Endodermal cell (in vitro differentiated cells): ENCODE measurements at regions not wholly inside any gene's neighbourhood (a gene's known extent, or its start where the extent isn't known, plus 50 kb on each side); places are given as distances from the start of the nearest gene placed in this dataset.

ENCODE experiments used
- DNase-seq: peaks from one replicate; pipeline ENCODE4 v3.0.0-alpha.2; 2017
- H3K27ac ChIP-seq: 2 replicates; pipeline ENCODE4 v1.5.1; 2013; ENCODE audit warnings: mild to moderate bottlenecking, low read depth, low read length, moderate library complexity
- H3K27me3 ChIP-seq: 2 replicates; pipeline ENCODE4 v1.6.1; 2013; ENCODE audit warnings: mild to moderate bottlenecking, low read length, moderate library complexity; ENCODE audit not compliant: insufficient read depth, control insufficient read depth, poor library complexity, severe bottlenecking
- H3K36me3 ChIP-seq: 2 replicates; pipeline ENCODE4 v1.7.0; 2013; ENCODE audit warnings: mild to moderate bottlenecking, low read length, moderate library complexity; ENCODE audit not compliant: control insufficient read depth, insufficient read depth
- H3K4me1 ChIP-seq: one replicate; pipeline ENCODE4 v1.7.0; 2013; ENCODE audit warnings: low read length; ENCODE audit not compliant: control insufficient read depth, insufficient read depth
- H3K4me3 ChIP-seq: 2 replicates; pipeline ENCODE4 v1.5.1; 2013; ENCODE audit warnings: mild to moderate bottlenecking, low read length, moderate library complexity
- H3K9ac ChIP-seq: 2 replicates; pipeline ENCODE4 v1.6.1; 2013; ENCODE audit warnings: mild to moderate bottlenecking, low read length, moderate library complexity; ENCODE audit not compliant: poor library complexity, severe bottlenecking; ENCODE audit errors: extremely low read depth
- H3K9me3 ChIP-seq: 2 replicates; pipeline ENCODE4 v1.6.1; 2013; ENCODE audit warnings: mild to moderate bottlenecking, low read length, moderate library complexity; ENCODE audit not compliant: control insufficient read depth
- H3K27ac Mint-ChIP-seq: 2 replicates; pipeline ENCODE4 v1.8.0; 2020; ENCODE audit warnings: mixed read lengths
- H3K27me3 Mint-ChIP-seq: 2 replicates; pipeline ENCODE4 v1.8.0; 2021; ENCODE audit warnings: mild to moderate bottlenecking, mixed read lengths; ENCODE audit not compliant: insufficient read depth
- H3K36me3 Mint-ChIP-seq: 2 replicates; pipeline ENCODE4 v1.8.0; 2020; ENCODE audit warnings: low read depth, mixed read lengths
- H3K4me1 Mint-ChIP-seq: 2 replicates; pipeline ENCODE4 v1.8.0; 2020; ENCODE audit warnings: mixed read lengths
- H3K4me3 Mint-ChIP-seq: 2 replicates; pipeline ENCODE4 v1.8.0; 2020; ENCODE audit warnings: mild to moderate bottlenecking, moderate library complexity, mixed read lengths
- H3K9me3 Mint-ChIP-seq: 2 replicates; pipeline ENCODE4 v1.8.0; 2020; ENCODE audit warnings: mild to moderate bottlenecking, mixed read lengths
- WGBS, 2 experiments: methylation state at CpG; one replicate each; pipeline versions ENCODE4 v1.1.5 to v1.1.7; 2013; ENCODE audit warnings: missing lambda C conversion rate in 2 of 2, mixed read lengths in 1 of 2; ENCODE audit not compliant: insufficient coverage in 1 of 2, insufficient read length in 1 of 2; 5-methylcytosine and 5-hydroxymethylcytosine counted together
- TF ChIP-seq, protein P1 (sequence below): fragments of 200-600 bp; sonication (generic); conservative IDR thresholded peaks from 2 replicates; pipeline ENCODE4 v1.5.0; 2021; ENCODE audit warnings: antibody characterized with exemption, mild to moderate bottlenecking

DNA sequence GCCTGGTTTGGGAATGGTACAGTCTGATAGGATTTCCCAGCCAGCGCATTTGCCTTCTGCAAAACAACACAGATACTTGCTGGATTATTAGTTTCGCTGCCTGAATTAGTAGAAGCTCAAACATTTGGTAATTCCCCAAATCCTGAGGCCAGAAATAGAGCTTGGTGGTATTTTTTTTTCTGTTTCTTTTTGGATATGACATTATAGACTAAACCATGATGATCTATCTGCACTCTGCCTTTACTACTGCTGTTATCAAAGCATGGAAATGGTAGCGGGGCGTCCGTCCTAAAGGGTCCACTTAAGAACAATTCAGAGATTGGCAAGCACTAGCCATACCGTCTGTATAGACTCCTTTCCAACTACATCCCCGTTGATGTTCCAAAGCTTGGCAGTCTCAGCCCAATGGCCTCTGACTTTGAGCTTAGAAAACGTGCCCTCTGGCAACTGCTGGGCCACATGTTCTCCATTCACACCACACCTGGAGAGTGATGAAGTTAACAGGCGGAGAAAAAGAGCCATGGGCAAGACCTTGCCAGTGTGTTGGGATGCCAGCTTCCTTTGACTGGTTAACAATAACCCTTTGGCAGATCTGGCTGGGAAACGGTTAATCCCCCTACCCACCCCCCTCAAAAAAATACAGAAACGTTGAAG, 241.0 kb upstream of the NR2F2 start:
- no peaks in the 10 kb centered on the region for H3K9me3 Mint-ChIP-seq
- H3K4me3 Mint-ChIP-seq, result no peak overlapping the region
- Histone ChIP-seq H3K27me3 (peaks cover 43% of the 10 kb centered on the region), H3K9ac (no peak overlapping the region), H3K27ac (no peak overlapping the region), H3K9me3 (no peaks in the 10 kb centered on the region), H3K4me1 (peaks cover 22% of the 10 kb centered on the region), H3K36me3 (no peaks in the 10 kb centered on the region), H3K4me3 (no peak overlapping the region)
- WGBS, 2 experiments, result 81 to 86% methylated on average over 5 to 10 of the region's 11 CpGs
- DNase-seq, result no peak
- peaks cover 86% of the 10 kb centered on the region for H3K27me3 Mint-ChIP-seq
- no peak overlapping the region for H3K27ac Mint-ChIP-seq
- TF ChIP-seq, protein P1, sequence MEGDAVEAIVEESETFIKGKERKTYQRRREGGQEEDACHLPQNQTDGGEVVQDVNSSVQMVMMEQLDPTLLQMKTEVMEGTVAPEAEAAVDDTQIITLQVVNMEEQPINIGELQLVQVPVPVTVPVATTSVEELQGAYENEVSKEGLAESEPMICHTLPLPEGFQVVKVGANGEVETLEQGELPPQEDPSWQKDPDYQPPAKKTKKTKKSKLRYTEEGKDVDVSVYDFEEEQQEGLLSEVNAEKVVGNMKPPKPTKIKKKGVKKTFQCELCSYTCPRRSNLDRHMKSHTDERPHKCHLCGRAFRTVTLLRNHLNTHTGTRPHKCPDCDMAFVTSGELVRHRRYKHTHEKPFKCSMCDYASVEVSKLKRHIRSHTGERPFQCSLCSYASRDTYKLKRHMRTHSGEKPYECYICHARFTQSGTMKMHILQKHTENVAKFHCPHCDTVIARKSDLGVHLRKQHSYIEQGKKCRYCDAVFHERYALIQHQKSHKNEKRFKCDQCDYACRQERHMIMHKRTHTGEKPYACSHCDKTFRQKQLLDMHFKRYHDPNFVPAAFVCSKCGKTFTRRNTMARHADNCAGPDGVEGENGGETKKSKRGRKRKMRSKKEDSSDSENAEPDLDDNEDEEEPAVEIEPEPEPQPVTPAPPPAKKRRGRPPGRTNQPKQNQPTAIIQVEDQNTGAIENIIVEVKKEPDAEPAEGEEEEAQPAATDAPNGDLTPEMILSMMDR, result no peak
- no peaks in the 10 kb centered on the region for H3K36me3 Mint-ChIP-seq
- H3K4me1 Mint-ChIP-seq, result peaks cover 39% of the 10 kb centered on the region

DNA sequence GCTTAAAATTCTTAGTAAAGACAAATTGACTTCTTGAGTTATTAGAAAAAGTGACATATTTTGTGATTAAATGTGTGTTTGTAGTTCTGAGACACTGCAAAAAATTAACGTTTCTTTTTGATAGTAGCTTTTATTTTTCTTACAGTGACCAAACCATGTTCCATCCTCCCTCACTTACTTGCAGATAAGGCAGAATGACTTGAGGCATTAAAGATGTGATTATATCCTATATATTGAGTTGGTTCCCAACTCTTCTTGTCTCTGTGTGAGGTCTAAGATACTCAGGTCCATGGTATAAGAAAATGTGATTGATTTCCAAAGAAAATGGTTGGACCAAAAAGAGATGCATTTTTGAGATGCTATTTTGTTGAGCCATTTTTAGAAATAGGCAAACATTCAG, 238.3 kb upstream of the NR2F2 start:
- Mint-ChIP-seq H3K4me1 (peaks cover 31% of the 10 kb centered on the region), H3K9me3 (no peaks in the 10 kb centered on the region), H3K36me3 (no peaks in the 10 kb centered on the region), H3K27me3 (peaks cover 89% of the 10 kb centered on the region), H3K27ac (no peak overlapping the region), H3K4me3 (no peak overlapping the region)
- no peaks in the 10 kb centered on the region for H3K9me3 ChIP-seq
- H3K27ac ChIP-seq, result no peak overlapping the region
- H3K4me3 ChIP-seq, result no peak overlapping the region
- no peak for DNase-seq
- no peak overlapping the region for H3K9ac ChIP-seq
- TF ChIP-seq, protein P1, result no peak
- WGBS, 2 experiments, result no CpG with 5 or more reads among the region's 1 CpG
- no peaks in the 10 kb centered on the region for H3K36me3 ChIP-seq
- H3K4me1 ChIP-seq, result peaks cover 19% of the 10 kb centered on the region
- peaks cover 32% of the 10 kb centered on the region for H3K27me3 ChIP-seq

DNA sequence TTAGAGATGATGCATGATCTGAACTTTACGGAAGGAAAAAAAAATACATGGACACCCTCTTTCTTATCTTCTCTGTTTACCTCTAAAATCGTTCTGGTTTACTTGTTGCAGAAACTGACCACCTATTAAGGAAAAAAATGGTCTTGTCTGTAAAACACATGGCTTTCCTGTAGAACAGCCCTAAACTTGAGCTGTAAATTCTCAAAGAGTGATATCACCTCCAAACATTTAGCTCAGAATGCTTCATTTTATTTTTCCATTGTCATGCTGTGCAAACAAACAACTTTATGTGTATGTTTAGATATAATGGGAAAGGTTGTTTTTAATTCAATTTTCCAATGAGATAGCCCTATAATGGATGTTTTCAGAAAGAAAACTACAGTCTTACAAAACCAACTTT, 237.4 kb upstream of the NR2F2 start:
- Histone ChIP-seq H3K27me3 (peaks cover 38% of the 10 kb centered on the region), H3K4me3 (no peak overlapping the region), H3K4me1 (peaks cover 14% of the 10 kb centered on the region), H3K36me3 (no peaks in the 10 kb centered on the region), H3K9ac (no peak overlapping the region), H3K27ac (no peak overlapping the region), H3K9me3 (no peaks in the 10 kb centered on the region)
- no peaks in the 10 kb centered on the region for H3K9me3 Mint-ChIP-seq
- peaks cover 91% of the 10 kb centered on the region for H3K27me3 Mint-ChIP-seq
- peaks cover 22% of the 10 kb centered on the region for H3K4me1 Mint-ChIP-seq
- H3K36me3 Mint-ChIP-seq, result no peaks in the 10 kb centered on the region
- 83 to 90% methylated on average over 1 to 2 of the region's 2 CpGs for WGBS, 2 experiments
- TF ChIP-seq, protein P1, result no peak
- no peak overlapping the region for H3K27ac Mint-ChIP-seq
- DNase-seq, result no peak
- no peak overlapping the region for H3K4me3 Mint-ChIP-seq
